Stimulated activated CD4-positive, alpha-beta T cell treated with anti-CD3 and anti-CD28 coated beads, Interleukin-12 subunit alpha, Interleukin-12 subunit beta, amount 100 ng/mL, for 4 hours (primary cell): ENCODE measurements at regions not wholly inside any gene's neighbourhood (a gene's known extent, or its start where the extent isn't known, plus 50 kb on each side); places are given as distances from the start of the nearest gene placed in this dataset.

ENCODE experiments used
- DNase-seq: peaks from one replicate; pipeline ENCODE4 v3.0.0-alpha.2; 2020

- no peak for DNase-seq
Measured at GRCh38 chr3:124201786-124202185, 209.9 kb upstream of the ROPN1 start.

GRCh38 chr3:124202754-124203153, 210.8 kb upstream of the ROPN1 start:
- no peak for DNase-seq

GRCh38 chr3:124203292-124203691, 211.4 kb upstream of the ROPN1 start:
- no peak for DNase-seq

GRCh38 chr3:124206225-124207055, 214.5 kb upstream of the ROPN1 start:
- DNase-seq = no peak

GRCh38 chr3:124207077-124207476, 215.2 kb upstream of the ROPN1 start:
- DNase-seq = no peak

- no peak for DNase-seq
Measured at GRCh38 chr3:124207873-124208485, 216.1 kb upstream of the ROPN1 start.

- DNase-seq = no peak
Measured at GRCh38 chr3:124209426-124209825, 217.5 kb upstream of the ROPN1 start.

GRCh38 chr3:124210899-124211298, 219.0 kb upstream of the ROPN1 start:
- no peak for DNase-seq

GRCh38 chr3:124213641-124214040, 221.7 kb upstream of the ROPN1 start:
- no peak for DNase-seq

- DNase-seq = no peak
Measured at GRCh38 chr3:124217542-124217941, 225.6 kb upstream of the ROPN1 start.

- DNase-seq = no peak
Measured at GRCh38 chr3:124221422-124221821, 229.5 kb upstream of the ROPN1 start.

GRCh38 chr3:124223853-124224252, 231.9 kb upstream of the ROPN1 start:
- no peak for DNase-seq

GRCh38 chr3:124227150-124227630, 235.3 kb upstream of the ROPN1 start:
- no peak for DNase-seq

GRCh38 chr3:124229420-124229819, 237.5 kb upstream of the ROPN1 start:
- DNase-seq = no peak

GRCh38 chr3:124229836-124230235, 237.9 kb upstream of the ROPN1 start:
- DNase-seq = no peak

GRCh38 chr3:124230432-124230831, 238.5 kb upstream of the ROPN1 start:
- no peak for DNase-seq

GRCh38 chr3:124230998-124231397, 239.1 kb upstream of the ROPN1 start:
- no peak for DNase-seq

GRCh38 chr3:124234852-124235252, 242.9 kb upstream of the ROPN1 start:
- DNase-seq = no peak

- no peak for DNase-seq
Measured at GRCh38 chr3:124235446-124235845, 243.5 kb upstream of the ROPN1 start.

- DNase-seq = no peak
Measured at GRCh38 chr3:124243177-124243859, 251.4 kb upstream of the ROPN1 start.

- no peak for DNase-seq
Measured at GRCh38 chr3:124246376-124246775, 254.5 kb upstream of the ROPN1 start.

- DNase-seq = no peak
Measured at GRCh38 chr3:124246949-124247348, 255.0 kb upstream of the ROPN1 start.

GRCh38 chr3:124248471-124249028, 256.6 kb upstream of the ROPN1 start:
- DNase-seq = no peak

GRCh38 chr3:124249038-124249437, 257.1 kb upstream of the ROPN1 start:
- DNase-seq = no peak
